MM.1S (cell line): ENCODE measurements at regions not wholly inside any gene's neighbourhood (a gene's known extent, or its start where the extent isn't known, plus 50 kb on each side); places are given as distances from the start of the nearest gene placed in this dataset.

Source experiments
- EZH2 ChIP-seq: fragments of 300-600 bp; sonication (generic); optimal IDR thresholded peaks from 2 replicates; pipeline ENCODE3; 2017; ENCODE audit warnings: low read depth, mild to moderate bottlenecking, antibody characterized with exemption, low read length, mixed read lengths
- TF ChIP-seq, protein P1 (sequence below): fragments of 300-600 bp; sonication (generic); IDR thresholded peaks from 2 replicates; pipeline ENCODE4 v1.5.1; 2016; ENCODE audit warnings: antibody characterized with exemption, low read length, mixed read lengths

DNA sequence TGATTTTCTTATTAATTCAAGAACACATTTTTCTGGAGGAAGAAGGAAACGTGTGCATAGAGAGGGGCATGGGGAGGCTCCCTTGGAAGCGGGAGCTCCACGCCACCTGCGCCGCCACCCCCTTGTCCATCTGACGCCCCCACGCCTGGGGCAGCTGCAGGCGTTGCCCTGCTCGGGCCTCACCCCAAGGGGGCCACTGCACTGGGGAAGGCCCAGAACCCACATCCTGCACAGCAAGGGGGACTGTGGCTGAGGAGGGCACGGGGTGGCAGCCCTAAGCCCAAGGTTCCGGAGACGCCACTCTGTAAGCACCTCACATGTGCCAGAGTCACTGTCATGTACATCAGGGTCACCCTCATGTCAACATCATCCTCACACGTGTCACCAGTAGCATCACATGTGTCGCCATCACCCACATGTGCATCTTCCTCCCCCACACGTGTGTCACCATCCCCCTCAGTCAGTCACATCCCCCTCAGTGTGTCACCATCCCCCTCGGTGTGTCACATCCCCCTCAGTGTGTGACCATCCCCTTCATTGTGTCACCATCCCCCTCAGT, 486.7 kb upstream of the SALL3 start:
- TF ChIP-seq, protein P1, sequence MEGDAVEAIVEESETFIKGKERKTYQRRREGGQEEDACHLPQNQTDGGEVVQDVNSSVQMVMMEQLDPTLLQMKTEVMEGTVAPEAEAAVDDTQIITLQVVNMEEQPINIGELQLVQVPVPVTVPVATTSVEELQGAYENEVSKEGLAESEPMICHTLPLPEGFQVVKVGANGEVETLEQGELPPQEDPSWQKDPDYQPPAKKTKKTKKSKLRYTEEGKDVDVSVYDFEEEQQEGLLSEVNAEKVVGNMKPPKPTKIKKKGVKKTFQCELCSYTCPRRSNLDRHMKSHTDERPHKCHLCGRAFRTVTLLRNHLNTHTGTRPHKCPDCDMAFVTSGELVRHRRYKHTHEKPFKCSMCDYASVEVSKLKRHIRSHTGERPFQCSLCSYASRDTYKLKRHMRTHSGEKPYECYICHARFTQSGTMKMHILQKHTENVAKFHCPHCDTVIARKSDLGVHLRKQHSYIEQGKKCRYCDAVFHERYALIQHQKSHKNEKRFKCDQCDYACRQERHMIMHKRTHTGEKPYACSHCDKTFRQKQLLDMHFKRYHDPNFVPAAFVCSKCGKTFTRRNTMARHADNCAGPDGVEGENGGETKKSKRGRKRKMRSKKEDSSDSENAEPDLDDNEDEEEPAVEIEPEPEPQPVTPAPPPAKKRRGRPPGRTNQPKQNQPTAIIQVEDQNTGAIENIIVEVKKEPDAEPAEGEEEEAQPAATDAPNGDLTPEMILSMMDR, result no peak
- TF ChIP-seq EZH2, result no peak
